IPS-18a (cell line): ENCODE measurements at regions not wholly inside any gene's neighbourhood (a gene's known extent, or its start where the extent isn't known, plus 50 kb on each side); places are given as distances from the start of the nearest gene placed in this dataset.

Experiments used
- H3K27ac ChIP-seq: one replicate; pipeline ENCODE4 v1.5.1; 2013; ENCODE audit warnings: low read length
- H3K27me3 ChIP-seq: one replicate; pipeline ENCODE4 v1.6.1; 2013; ENCODE audit warnings: mild to moderate bottlenecking, low read length; ENCODE audit not compliant: control insufficient read depth, insufficient read depth
- H3K36me3 ChIP-seq: one replicate; pipeline ENCODE4 v1.6.1; 2013; ENCODE audit warnings: low read depth, low read length; ENCODE audit not compliant: control insufficient read depth
- H3K4me1 ChIP-seq: one replicate; pipeline ENCODE4 v1.6.1; 2013; ENCODE audit warnings: low read depth, low read length; ENCODE audit not compliant: control insufficient read depth
- H3K4me3 ChIP-seq: one replicate; pipeline ENCODE4 v1.5.1; 2013; ENCODE audit warnings: low read length
- H3K9ac ChIP-seq: one replicate; pipeline ENCODE4 v1.6.1; 2013; ENCODE audit warnings: mild to moderate bottlenecking, low read length, moderate library complexity
- H3K9me3 ChIP-seq: one replicate; pipeline ENCODE4 v1.6.1; 2013; ENCODE audit warnings: low read depth, low read length; ENCODE audit not compliant: control insufficient read depth

DNA sequence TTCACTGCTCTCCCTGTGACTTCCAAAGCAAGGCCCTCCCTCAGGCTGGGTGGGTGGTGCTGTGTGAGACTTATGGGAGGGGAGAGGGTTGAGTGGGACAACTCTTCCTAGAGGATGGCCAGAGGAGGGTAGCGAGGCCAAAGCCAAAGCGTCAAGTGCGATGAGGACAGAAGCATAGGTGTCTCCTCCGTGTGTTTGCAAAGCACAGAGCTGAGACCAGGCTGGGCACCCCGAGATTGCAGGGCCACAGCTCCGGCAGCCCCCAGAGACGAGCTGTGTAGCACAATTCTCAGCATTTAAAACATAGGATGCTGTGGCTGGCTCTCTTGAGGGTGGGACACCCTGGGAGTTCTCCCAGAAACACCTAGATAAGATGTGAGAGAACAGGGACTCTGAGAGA, 1374.5 kb downstream of the BRD1 start:
- no peaks in the 10 kb centered on the region for H3K4me1 ChIP-seq
- no peaks in the 10 kb centered on the region for H3K36me3 ChIP-seq
- no peak overlapping the region for H3K4me3 ChIP-seq
- no peaks in the 10 kb centered on the region for H3K9me3 ChIP-seq
- no peaks in the 10 kb centered on the region for H3K27me3 ChIP-seq
- no peak overlapping the region for H3K9ac ChIP-seq
- no peak overlapping the region for H3K27ac ChIP-seq

- Histone ChIP-seq H3K9ac (no peak overlapping the region), H3K36me3 (no peaks in the 10 kb centered on the region), H3K4me1 (no peaks in the 10 kb centered on the region), H3K4me3 (no peak overlapping the region), H3K27me3 (no peaks in the 10 kb centered on the region), H3K9me3 (no peaks in the 10 kb centered on the region), H3K27ac (no peak overlapping the region)
These were observed 1374.9 kb downstream of the BRD1 start for GRCh38 chr22:48452766-48453165.

GRCh38 chr22:48451891-48452290, 1375.8 kb downstream of the BRD1 start:
- Histone ChIP-seq H3K4me3 (no peak overlapping the region), H3K9ac (no peak overlapping the region), H3K36me3 (no peaks in the 10 kb centered on the region), H3K4me1 (no peaks in the 10 kb centered on the region), H3K27me3 (no peaks in the 10 kb centered on the region), H3K9me3 (no peaks in the 10 kb centered on the region), H3K27ac (no peak overlapping the region)

GRCh38 chr22:48450188-48450825, 1377.4 kb downstream of the BRD1 start:
- no peaks in the 10 kb centered on the region for H3K36me3 ChIP-seq
- H3K4me1 ChIP-seq: no peaks in the 10 kb centered on the region
- H3K27ac ChIP-seq: no peak overlapping the region

GRCh38 chr22:48449466-48450187, 1378.0 kb downstream of the BRD1 start:
- Histone ChIP-seq H3K27ac (no peak overlapping the region), H3K9me3 (no peaks in the 10 kb centered on the region), H3K4me3 (no peak overlapping the region), H3K4me1 (no peaks in the 10 kb centered on the region), H3K9ac (no peak overlapping the region), H3K36me3 (no peaks in the 10 kb centered on the region), H3K27me3 (no peaks in the 10 kb centered on the region)

More at GRCh38 chr22:48450188-48450825, 1377.4 kb downstream of the BRD1 start:
- H3K9ac ChIP-seq: no peak overlapping the region
- H3K9me3 ChIP-seq: no peaks in the 10 kb centered on the region
- no peaks in the 10 kb centered on the region for H3K27me3 ChIP-seq
- no peak overlapping the region for H3K4me3 ChIP-seq

- no peak overlapping the region for H3K27ac ChIP-seq
- no peaks in the 10 kb centered on the region for H3K27me3 ChIP-seq
- no peaks in the 10 kb centered on the region for H3K9me3 ChIP-seq
- no peak overlapping the region for H3K4me3 ChIP-seq
- no peaks in the 10 kb centered on the region for H3K4me1 ChIP-seq
- H3K36me3 ChIP-seq: no peaks in the 10 kb centered on the region
- H3K9ac ChIP-seq: no peak overlapping the region
These were observed 1378.9 kb downstream of the BRD1 start for GRCh38 chr22:48448821-48449220.

GRCh38 chr22:48445113-48445827, 1382.4 kb downstream of the BRD1 start:
- no peak overlapping the region for H3K4me3 ChIP-seq
- H3K27ac ChIP-seq: no peak overlapping the region
- no peaks in the 10 kb centered on the region for H3K9me3 ChIP-seq
- no peaks in the 10 kb centered on the region for H3K27me3 ChIP-seq
- no peak overlapping the region for H3K9ac ChIP-seq
- H3K4me1 ChIP-seq: no peaks in the 10 kb centered on the region
- H3K36me3 ChIP-seq: no peaks in the 10 kb centered on the region

- no peaks in the 10 kb centered on the region for H3K4me1 ChIP-seq
- H3K9me3 ChIP-seq: no peaks in the 10 kb centered on the region
- H3K36me3 ChIP-seq: no peaks in the 10 kb centered on the region
- H3K9ac ChIP-seq: no peak overlapping the region
- no peak overlapping the region for H3K27ac ChIP-seq
- no peaks in the 10 kb centered on the region for H3K27me3 ChIP-seq
- no peak overlapping the region for H3K4me3 ChIP-seq
These were observed 1383.2 kb downstream of the BRD1 start for GRCh38 chr22:48444320-48445112.

- H3K27me3 ChIP-seq: no peaks in the 10 kb centered on the region
- H3K4me3 ChIP-seq: no peak overlapping the region
- no peaks in the 10 kb centered on the region for H3K36me3 ChIP-seq
- H3K4me1 ChIP-seq: no peaks in the 10 kb centered on the region
- H3K27ac ChIP-seq: no peak overlapping the region
- H3K9me3 ChIP-seq: no peaks in the 10 kb centered on the region
- no peak overlapping the region for H3K9ac ChIP-seq
These were observed 1384.0 kb downstream of the BRD1 start for GRCh38 chr22:48443680-48444079.

- Histone ChIP-seq H3K9ac (no peak overlapping the region), H3K27me3 (no peaks in the 10 kb centered on the region), H3K4me3 (no peak overlapping the region), H3K27ac (no peak overlapping the region), H3K4me1 (no peaks in the 10 kb centered on the region), H3K9me3 (no peaks in the 10 kb centered on the region), H3K36me3 (no peaks in the 10 kb centered on the region)
These were observed 1385.0 kb downstream of the BRD1 start for GRCh38 chr22:48442663-48443062.

GRCh38 chr22:48441553-48441850, 1386.2 kb downstream of the BRD1 start:
- Histone ChIP-seq H3K9me3 (no peaks in the 10 kb centered on the region), H3K36me3 (no peaks in the 10 kb centered on the region), H3K4me3 (no peak overlapping the region), H3K27me3 (no peaks in the 10 kb centered on the region), H3K4me1 (no peaks in the 10 kb centered on the region), H3K9ac (no peak overlapping the region), H3K27ac (no peak overlapping the region)
